Fibroblast of villous mesenchyme (primary cell): ENCODE measurements at regions not wholly inside any gene's neighbourhood (a gene's known extent, or its start where the extent isn't known, plus 50 kb on each side); places are given as distances from the start of the nearest gene placed in this dataset.
"Not testable (repeated sequence)": the region's sequence is repeated elsewhere in the genome, so short reads cannot be mapped to it uniquely, and the experiment has no call there.

Experiments used
- DNase-seq: peaks from one replicate; pipeline ENCODE4 v3.0.0-alpha.2; 2010; ENCODE audit warnings: low read depth
- H3K4me3 ChIP-seq: 2 replicates; pipeline ENCODE4 v1.5.1; 2011; ENCODE audit warnings: low read depth, mild to moderate bottlenecking, low read length
- TF ChIP-seq, protein P1 (sequence below): IDR thresholded peaks from 2 replicates; pipeline ENCODE4 v1.5.1; 2012; ENCODE audit warnings: low read depth, mild to moderate bottlenecking, low read length; ENCODE audit not compliant: insufficient read depth

DNA sequence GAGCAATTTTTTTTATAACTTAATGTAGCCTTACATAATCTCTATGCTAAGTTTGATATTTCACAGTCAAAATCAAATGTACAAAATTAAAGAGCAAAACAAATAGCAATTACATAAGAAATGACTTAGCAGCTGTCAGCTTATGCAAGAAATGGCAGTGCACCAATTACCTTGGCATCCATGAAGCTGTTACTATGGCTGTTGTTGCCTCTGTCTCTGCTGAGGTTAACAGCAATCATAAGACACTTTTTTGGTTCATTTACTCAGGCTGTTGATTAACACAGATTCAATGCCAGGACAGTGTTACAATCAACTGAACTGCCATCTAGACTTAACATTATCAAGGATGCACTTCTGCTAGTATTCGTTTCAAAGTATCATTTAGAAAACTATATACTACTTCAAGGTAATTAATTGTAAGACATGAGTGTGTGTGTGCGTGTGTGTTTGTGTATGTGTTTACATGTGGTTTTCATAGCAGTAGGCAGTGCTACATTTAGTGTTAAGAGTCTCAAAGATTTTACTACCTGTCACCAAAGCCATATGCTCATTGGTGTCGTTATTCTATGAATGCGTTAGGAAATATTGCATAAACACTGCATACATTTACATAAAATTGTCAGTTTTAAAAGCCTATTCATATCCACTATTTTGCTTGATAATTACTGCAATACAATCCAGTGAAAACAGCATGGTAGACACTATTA, 1084.2 kb upstream of the COX7C start:
- no peak overlapping the region for H3K4me3 ChIP-seq
- DNase-seq: no peak
- TF ChIP-seq, protein P1, sequence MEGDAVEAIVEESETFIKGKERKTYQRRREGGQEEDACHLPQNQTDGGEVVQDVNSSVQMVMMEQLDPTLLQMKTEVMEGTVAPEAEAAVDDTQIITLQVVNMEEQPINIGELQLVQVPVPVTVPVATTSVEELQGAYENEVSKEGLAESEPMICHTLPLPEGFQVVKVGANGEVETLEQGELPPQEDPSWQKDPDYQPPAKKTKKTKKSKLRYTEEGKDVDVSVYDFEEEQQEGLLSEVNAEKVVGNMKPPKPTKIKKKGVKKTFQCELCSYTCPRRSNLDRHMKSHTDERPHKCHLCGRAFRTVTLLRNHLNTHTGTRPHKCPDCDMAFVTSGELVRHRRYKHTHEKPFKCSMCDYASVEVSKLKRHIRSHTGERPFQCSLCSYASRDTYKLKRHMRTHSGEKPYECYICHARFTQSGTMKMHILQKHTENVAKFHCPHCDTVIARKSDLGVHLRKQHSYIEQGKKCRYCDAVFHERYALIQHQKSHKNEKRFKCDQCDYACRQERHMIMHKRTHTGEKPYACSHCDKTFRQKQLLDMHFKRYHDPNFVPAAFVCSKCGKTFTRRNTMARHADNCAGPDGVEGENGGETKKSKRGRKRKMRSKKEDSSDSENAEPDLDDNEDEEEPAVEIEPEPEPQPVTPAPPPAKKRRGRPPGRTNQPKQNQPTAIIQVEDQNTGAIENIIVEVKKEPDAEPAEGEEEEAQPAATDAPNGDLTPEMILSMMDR: no peak

DNA sequence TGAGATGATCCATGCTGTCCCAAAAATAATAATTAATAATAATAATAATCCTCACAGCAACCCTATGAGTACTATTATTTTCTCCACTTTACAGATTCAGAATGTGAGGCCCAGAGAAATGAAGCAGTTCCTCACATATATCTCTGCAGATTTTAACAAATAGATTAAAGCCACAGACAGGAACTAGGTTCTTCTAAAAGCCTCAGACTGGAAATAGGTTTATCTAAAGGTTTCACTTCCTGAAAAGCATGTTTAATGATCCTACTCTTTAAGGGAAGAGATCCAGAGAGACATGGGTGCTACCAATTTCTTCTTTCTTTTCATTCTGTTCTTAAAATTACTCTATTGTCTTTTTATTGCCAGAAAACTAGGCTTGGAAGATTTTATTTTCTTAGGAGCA, 1079.4 kb upstream of the COX7C start:
- TF ChIP-seq, protein P1: no peak
- no peak for DNase-seq
- H3K4me3 ChIP-seq: no peak overlapping the region

DNA sequence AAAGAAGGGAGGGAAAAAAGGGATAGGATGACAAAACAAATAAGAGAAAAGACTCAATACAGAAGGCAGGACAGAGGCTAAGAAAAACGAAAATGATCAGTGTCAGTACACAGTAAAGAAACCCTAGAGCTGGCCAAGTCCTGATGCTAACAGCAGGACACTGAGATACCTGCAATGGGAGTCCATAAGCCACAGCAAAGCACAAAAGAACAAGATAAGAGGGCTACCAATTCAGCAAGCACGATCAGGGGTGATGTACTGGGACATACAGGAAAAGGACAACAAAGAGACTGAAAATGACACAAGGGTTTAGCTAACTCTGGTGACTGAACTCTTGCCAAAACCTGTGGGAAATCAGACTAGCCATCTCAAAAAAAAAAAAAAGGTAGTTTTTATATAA, 1072.6 kb upstream of the COX7C start:
- TF ChIP-seq, protein P1: no peak
- no peak for DNase-seq
- no peak overlapping the region for H3K4me3 ChIP-seq

DNA sequence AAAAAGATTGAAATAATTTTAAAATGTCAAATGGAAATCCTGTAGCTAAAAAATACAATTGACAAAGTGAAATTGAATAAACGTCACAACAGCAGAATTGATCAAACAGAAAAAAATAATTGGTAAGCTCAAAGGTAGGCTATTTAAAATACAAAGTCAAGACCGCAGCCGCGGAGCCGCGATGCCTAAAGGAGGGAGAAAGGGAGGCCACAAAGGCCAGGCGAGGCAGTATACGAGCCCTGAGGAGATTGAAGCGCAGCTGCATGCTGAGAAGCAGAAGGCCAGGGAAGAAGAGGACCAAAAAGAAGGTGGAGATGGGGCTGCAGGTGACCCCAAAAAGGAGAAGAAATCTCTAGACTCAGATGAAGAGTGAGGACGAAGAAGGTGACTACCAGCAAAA, 1068.5 kb upstream of the COX7C start:
- TF ChIP-seq, protein P1: no peak
- DNase-seq: no peak
- H3K4me3 ChIP-seq: no peak overlapping the region

DNA sequence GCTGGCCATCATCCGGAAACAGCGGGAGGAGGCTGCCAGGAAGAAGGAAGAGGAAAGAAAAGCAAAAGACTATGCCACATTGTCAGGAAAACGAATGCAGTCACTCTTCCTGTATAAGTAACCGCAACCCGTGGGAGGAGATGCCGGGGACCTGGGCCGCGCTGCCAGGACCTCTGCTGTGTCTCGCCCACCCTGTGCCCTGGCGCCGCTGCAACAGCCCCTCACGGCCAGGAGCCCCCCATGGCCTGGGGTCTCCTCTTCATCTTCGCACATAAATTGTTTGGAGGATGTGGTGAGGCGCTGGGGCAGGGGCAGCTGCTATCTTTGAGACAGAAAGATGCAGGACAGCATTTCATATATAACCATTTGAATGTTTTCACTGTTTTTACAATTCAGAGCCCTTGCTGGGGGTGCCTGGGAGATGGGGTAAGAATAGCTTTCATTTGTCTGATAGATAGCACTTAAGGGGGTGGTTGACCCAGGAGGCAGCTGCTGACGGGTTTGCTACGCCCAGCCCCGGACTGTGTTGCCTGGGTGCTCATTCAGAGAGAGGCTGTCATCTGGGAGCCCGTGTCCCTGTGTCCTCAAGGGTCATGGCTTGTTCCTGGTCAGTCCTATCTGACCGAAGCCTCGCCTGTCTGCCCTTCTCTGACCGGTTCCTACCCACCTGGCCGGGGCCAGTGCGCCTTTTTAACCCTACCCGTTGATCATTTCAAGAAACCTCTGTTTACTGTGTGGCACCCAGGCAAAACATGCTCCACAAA, 1067.7 kb upstream of the COX7C start:
- no peak overlapping the region for H3K4me3 ChIP-seq
- TF ChIP-seq, protein P1: no peak
- no peak for DNase-seq

DNA sequence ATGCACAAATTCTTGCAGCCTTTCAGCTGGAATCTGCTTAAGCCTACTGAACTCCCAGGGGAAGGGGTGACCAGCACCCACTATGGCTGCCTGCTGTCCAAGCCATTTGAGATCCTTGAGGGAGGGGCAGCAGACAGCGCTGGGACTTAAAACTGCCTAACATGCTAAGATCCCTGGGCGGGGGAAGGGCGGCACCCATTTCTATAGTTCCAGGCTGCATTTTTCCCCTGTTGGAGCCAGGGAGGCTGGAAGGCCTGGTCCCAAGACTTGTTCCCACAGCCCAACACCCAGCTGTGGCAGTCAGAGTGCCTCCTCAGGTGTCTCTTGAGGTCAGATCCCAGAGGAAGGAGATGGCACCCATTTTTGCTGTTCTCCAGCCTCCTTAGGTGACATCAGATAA, 1061.3 kb upstream of the COX7C start:
- DNase-seq: no peak
- H3K4me3 ChIP-seq: no peak overlapping the region
- TF ChIP-seq, protein P1: no peak

DNA sequence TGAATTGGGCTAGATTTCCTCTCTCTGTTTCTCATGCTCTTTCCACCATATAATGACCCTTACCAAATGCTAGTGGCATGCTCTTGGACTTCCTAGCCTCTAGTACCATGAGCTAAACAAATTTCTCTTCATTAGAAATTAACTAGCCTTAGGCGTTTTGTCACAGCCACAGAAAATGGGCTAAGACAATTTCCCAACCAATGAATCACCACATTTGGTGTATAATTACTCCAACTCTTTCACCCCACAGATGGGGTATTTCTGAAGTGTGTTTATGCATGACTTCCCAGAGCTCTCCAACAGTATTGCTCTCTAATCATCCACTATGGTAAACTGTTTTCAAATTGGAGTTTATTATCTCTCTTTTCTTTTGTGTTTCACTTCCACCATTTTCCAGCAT, 1041.1 kb upstream of the COX7C start:
- no peak for DNase-seq
- no peak overlapping the region for H3K4me3 ChIP-seq
- TF ChIP-seq, protein P1: no peak

DNA sequence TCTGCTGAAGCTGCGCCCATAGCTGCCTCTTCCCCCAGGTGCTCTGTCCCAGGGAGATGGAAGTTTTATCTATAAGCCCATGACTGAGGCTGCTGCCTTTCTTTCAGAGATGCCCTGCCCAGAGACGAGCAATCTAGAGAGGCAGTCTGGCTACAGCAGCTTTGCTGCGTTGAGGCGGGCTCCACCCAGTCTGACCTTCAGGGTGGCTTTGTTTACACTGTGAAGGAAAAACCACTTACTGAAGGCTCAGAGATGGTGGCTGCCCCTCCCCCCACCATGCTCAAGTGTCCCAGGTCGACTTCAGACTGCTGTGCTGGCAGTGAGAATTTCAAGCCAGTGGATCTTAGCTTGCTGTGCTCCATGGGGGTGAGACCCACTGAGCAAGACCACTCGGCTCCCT, 1029.9 kb upstream of the COX7C start:
- not testable (repeated sequence) for DNase-seq, H3K4me3 ChIP-seq

DNA sequence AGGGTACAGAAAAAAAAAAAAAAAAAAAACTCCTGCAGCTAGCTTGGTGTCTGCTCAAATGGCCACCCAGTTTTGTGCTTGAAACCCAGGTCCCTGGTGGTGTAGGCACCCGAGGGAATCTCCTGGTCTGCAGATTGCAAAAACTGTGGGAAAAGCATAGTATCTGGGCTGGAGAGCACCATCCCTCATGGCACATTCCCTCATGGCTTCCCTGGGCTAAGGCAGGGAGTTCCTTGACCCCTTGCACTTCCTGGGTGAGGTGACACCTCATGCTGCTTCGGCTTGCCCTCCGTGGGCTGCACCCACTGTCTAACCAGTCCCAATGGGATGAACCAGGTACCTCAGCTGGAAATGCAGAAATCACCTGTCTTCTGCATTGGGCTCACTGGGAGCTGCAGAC, 1029.5 kb upstream of the COX7C start:
- not testable (repeated sequence) for DNase-seq

More for the DNA sequence above, 1029.5 kb upstream of the COX7C start:
- not testable (repeated sequence) for H3K4me3 ChIP-seq
